MG63 (cell line): ENCODE measurements at regions not wholly inside any gene's neighbourhood (a gene's known extent, or its start where the extent isn't known, plus 50 kb on each side); places are given as distances from the start of the nearest gene placed in this dataset.

Experiments
- DNase-seq: peaks from one replicate; pipeline ENCODE4 v3.0.0-alpha.2; 2020
- H3K27me3 ChIP-seq: fragments of 250-450 bp; sonication (Bioruptor Pico); 2 replicates; pipeline ENCODE4 v1.5.1; 2020; ENCODE audit warnings: mild to moderate bottlenecking, moderate library complexity
- H3K36me3 ChIP-seq: fragments of 250-450 bp; sonication (Bioruptor Pico); 2 replicates; pipeline ENCODE4 v1.5.1; 2020; ENCODE audit warnings: mild to moderate bottlenecking, moderate library complexity
- H3K4me3 ChIP-seq: fragments of 250-450 bp; sonication (Bioruptor Pico); 2 replicates; pipeline ENCODE4 v1.5.1; 2020; ENCODE audit warnings: mild to moderate bottlenecking, moderate library complexity
- H3K9me3 ChIP-seq: fragments of 250-450 bp; sonication (Bioruptor Pico); 2 replicates; pipeline ENCODE4 v1.5.1; 2020; ENCODE audit warnings: mild to moderate bottlenecking, moderate library complexity

- Histone ChIP-seq H3K36me3 (no peaks in the 10 kb centered on the region), H3K27me3 (no peaks in the 10 kb centered on the region), H3K9me3 (no peaks in the 10 kb centered on the region; the same call in 1 of the 2 replicates), H3K4me3 (no peak overlapping the region)
- no peak for DNase-seq
Measured at GRCh38 chr5:40045429-40045828, 620.6 kb upstream of the DAB2 start.

- DNase-seq, result no peak
- H3K4me3 ChIP-seq, result no peak overlapping the region
- H3K9me3 ChIP-seq, result no peaks in the 10 kb centered on the region; the same call in 1 of the 2 replicates
- no peaks in the 10 kb centered on the region for H3K27me3 ChIP-seq
- H3K36me3 ChIP-seq, result no peaks in the 10 kb centered on the region
Measured at GRCh38 chr5:40043916-40044315, 619.1 kb upstream of the DAB2 start.

GRCh38 chr5:40041452-40041851 is 616.7 kb upstream of the DAB2 start:
- H3K36me3 ChIP-seq, result no peaks in the 10 kb centered on the region
- no peak overlapping the region for H3K4me3 ChIP-seq
- peak; percentile 5 for DNase-seq
- H3K9me3 ChIP-seq, result no peaks in the 10 kb centered on the region
- no peaks in the 10 kb centered on the region for H3K27me3 ChIP-seq

- no peak for DNase-seq
- Histone ChIP-seq H3K27me3 (no peaks in the 10 kb centered on the region), H3K4me3 (no peak overlapping the region), H3K9me3 (no peaks in the 10 kb centered on the region), H3K36me3 (no peaks in the 10 kb centered on the region)
Measured at GRCh38 chr5:40037713-40038112, 612.9 kb upstream of the DAB2 start.

- no peak overlapping the region for H3K4me3 ChIP-seq
- H3K9me3 ChIP-seq, result no peaks in the 10 kb centered on the region
- H3K36me3 ChIP-seq, result no peaks in the 10 kb centered on the region
- no peaks in the 10 kb centered on the region for H3K27me3 ChIP-seq
- DNase-seq, result no peak
Measured at GRCh38 chr5:40034441-40034840, 609.7 kb upstream of the DAB2 start.

- Histone ChIP-seq H3K9me3 (no peaks in the 10 kb centered on the region), H3K36me3 (no peaks in the 10 kb centered on the region), H3K27me3 (no peaks in the 10 kb centered on the region), H3K4me3 (no peak overlapping the region)
- no peak for DNase-seq
Measured at GRCh38 chr5:40033411-40033810, 608.6 kb upstream of the DAB2 start.

- Histone ChIP-seq H3K9me3 (no peaks in the 10 kb centered on the region), H3K36me3 (no peaks in the 10 kb centered on the region), H3K4me3 (no peak overlapping the region), H3K27me3 (no peaks in the 10 kb centered on the region)
- no peak for DNase-seq
Measured at GRCh38 chr5:40033009-40033408, 608.2 kb upstream of the DAB2 start.

- H3K27me3 ChIP-seq, result no peaks in the 10 kb centered on the region
- no peaks in the 10 kb centered on the region for H3K9me3 ChIP-seq
- H3K36me3 ChIP-seq, result no peaks in the 10 kb centered on the region
- DNase-seq, result no peak
- H3K4me3 ChIP-seq, result no peak overlapping the region
Measured at GRCh38 chr5:40030661-40031060, 605.9 kb upstream of the DAB2 start.

GRCh38 chr5:40029711-40030495 is 605.1 kb upstream of the DAB2 start:
- Histone ChIP-seq H3K4me3 (no peak overlapping the region), H3K27me3 (no peaks in the 10 kb centered on the region), H3K9me3 (no peaks in the 10 kb centered on the region), H3K36me3 (no peaks in the 10 kb centered on the region)
- no peak for DNase-seq

- no peak for DNase-seq
- H3K27me3 ChIP-seq, result no peaks in the 10 kb centered on the region
- H3K9me3 ChIP-seq, result no peaks in the 10 kb centered on the region
- no peak overlapping the region for H3K4me3 ChIP-seq
- H3K36me3 ChIP-seq, result no peaks in the 10 kb centered on the region
Measured at GRCh38 chr5:40027400-40027799, 602.6 kb upstream of the DAB2 start.

- Histone ChIP-seq H3K9me3 (no peaks in the 10 kb centered on the region), H3K4me3 (no peak overlapping the region), H3K36me3 (no peaks in the 10 kb centered on the region), H3K27me3 (no peaks in the 10 kb centered on the region)
- no peak for DNase-seq
Measured at GRCh38 chr5:40025586-40025985, 600.8 kb upstream of the DAB2 start.

- no peaks in the 10 kb centered on the region for H3K27me3 ChIP-seq
- DNase-seq, result no peak
- H3K4me3 ChIP-seq, result no peak overlapping the region
- no peaks in the 10 kb centered on the region for H3K36me3 ChIP-seq
- no peaks in the 10 kb centered on the region for H3K9me3 ChIP-seq
Measured at GRCh38 chr5:40022057-40022456, 597.3 kb upstream of the DAB2 start.

GRCh38 chr5:40021007-40021406 is 596.2 kb upstream of the DAB2 start:
- Histone ChIP-seq H3K4me3 (no peak overlapping the region), H3K9me3 (no peaks in the 10 kb centered on the region), H3K27me3 (no peaks in the 10 kb centered on the region), H3K36me3 (no peaks in the 10 kb centered on the region)
- DNase-seq, result no peak

GRCh38 chr5:40017918-40018317 is 593.1 kb upstream of the DAB2 start:
- DNase-seq, result no peak
- no peaks in the 10 kb centered on the region for H3K36me3 ChIP-seq
- H3K9me3 ChIP-seq, result no peaks in the 10 kb centered on the region
- no peak overlapping the region for H3K4me3 ChIP-seq
- H3K27me3 ChIP-seq, result no peaks in the 10 kb centered on the region

- no peak overlapping the region for H3K4me3 ChIP-seq
- no peaks in the 10 kb centered on the region for H3K36me3 ChIP-seq
- DNase-seq, result peak; percentile 5
- no peaks in the 10 kb centered on the region for H3K9me3 ChIP-seq
- no peaks in the 10 kb centered on the region for H3K27me3 ChIP-seq
Measured at GRCh38 chr5:40017135-40017534, 592.4 kb upstream of the DAB2 start.

GRCh38 chr5:40010436-40010835 is 585.7 kb upstream of the DAB2 start:
- no peaks in the 10 kb centered on the region for H3K36me3 ChIP-seq

GRCh38 chr5:40006260-40006659 is 581.5 kb upstream of the DAB2 start:
- Histone ChIP-seq H3K9me3 (peaks cover 8% of the 10 kb centered on the region; the same call in 1 of the 2 replicates), H3K27me3 (no peaks in the 10 kb centered on the region)
- no peak for DNase-seq

More at GRCh38 chr5:40010436-40010835, 585.7 kb upstream of the DAB2 start:
- peaks cover 8% of the 10 kb centered on the region; the same call in 1 of the 2 replicates for H3K9me3 ChIP-seq
- no peaks in the 10 kb centered on the region for H3K27me3 ChIP-seq
- H3K4me3 ChIP-seq, result no peak overlapping the region
- DNase-seq, result no peak

GRCh38 chr5:40001796-40002195 is 577.0 kb upstream of the DAB2 start:
- no peak overlapping the region for H3K4me3 ChIP-seq
- H3K9me3 ChIP-seq, result no peaks in the 10 kb centered on the region
- H3K27me3 ChIP-seq, result no peaks in the 10 kb centered on the region
- DNase-seq, result no peak
- H3K36me3 ChIP-seq, result no peaks in the 10 kb centered on the region

More at GRCh38 chr5:40006260-40006659, 581.5 kb upstream of the DAB2 start:
- Histone ChIP-seq H3K4me3 (no peak overlapping the region), H3K36me3 (no peaks in the 10 kb centered on the region)
